Esophagus squamous epithelium (tissue), 5 donors: ENCODE measurements at regions not wholly inside any gene's neighbourhood (a gene's known extent, or its start where the extent isn't known, plus 50 kb on each side); places are given as distances from the start of the nearest gene placed in this dataset.

Experiments used
- DNase-seq: peaks from one replicate; lab custom pipeline; 2025; lab: John Stamatoyannopoulos, UW
- H3K27ac ChIP-seq, 4 donors: fragments of 200-600 bp; sonication (generic); one replicate each; pipeline ENCODE4 v1.5.1; 2016 to 2019; ENCODE audit warnings: mild to moderate bottlenecking in 1 of 4
- H3K27me3 ChIP-seq, 4 donors: fragments of 200-600 bp; sonication (generic); 1 replicate in 3 of 4; 2 replicates in 1 of 4; pipeline versions ENCODE4 v1.5.1 to v1.6.0; 2017 to 2021; ENCODE audit warnings: antibody characterized with exemption in 1 of 4
- H3K36me3 ChIP-seq, 3 donors: fragments of 200-600 bp; sonication (generic); one replicate each; pipeline ENCODE4 v1.5.1; 2016 to 2019
- H3K4me1 ChIP-seq, 3 donors: fragments of 200-600 bp; sonication (generic); one replicate each; pipeline ENCODE4 v1.5.1; 2017 to 2019
- H3K4me3 ChIP-seq, 4 donors: fragments of 200-600 bp; sonication (generic); 1 replicate in 3 of 4; 2 replicates in 1 of 4; pipeline ENCODE4 v1.5.1; 2016 to 2019; ENCODE audit warnings: mild to moderate bottlenecking in 2 of 4, moderate library complexity in 1 of 4
- H3K9me3 ChIP-seq, 3 donors: fragments of 200-600 bp; sonication (generic); one replicate each; pipeline ENCODE4 v1.5.1; 2016 to 2019
- CTCF ChIP-seq, 6 experiments: fragments of 450-650 bp in 4 of 6; fragments of 200-600 bp in 2 of 6; sonication (generic) in 2 of 6; IDR thresholded peaks; one replicate each; pipeline ENCODE4 v1.5.1; 2016 to 2019; ENCODE audit warnings: antibody characterized with exemption in 6 of 6, mild to moderate bottlenecking in 4 of 6, moderate library complexity in 4 of 6
- POLR2A ChIP-seq, 4 donors: fragments of 450-650 bp; IDR thresholded peaks; one replicate each; pipeline ENCODE4 v1.6.1; 2017; ENCODE audit warnings: antibody characterized with exemption in 4 of 4, mild to moderate bottlenecking in 4 of 4, moderate library complexity in 3 of 4
- WGBS, 2 donors: methylation state at CpG; one replicate each; pipeline ENCODE4 v1.1.5; 2018; 5-methylcytosine and 5-hydroxymethylcytosine counted together
- intact Hi-C: fragments of 100-400 bp; cut with DNase I; formaldehyde crosslinking; loops from one replicate; pipeline ENCODE4 v1.15.0; 2022
- donor health status: DM: yes; HTN: yes; CAD: no.

GRCh38 chr13:23987331-23987894 is 90.1 kb upstream of the C1QTNF9B start:
- H3K4me3 ChIP-seq, result no peak overlapping the region
- H3K27me3 ChIP-seq, result no peaks in the 10 kb centered on the region
- H3K4me1 ChIP-seq, result peaks cover 4 to 18% (median 7%) of the 10 kb centered on the region in 3 donors
- intact Hi-C loops, result no loop called here
- no peak for DNase-seq
- H3K9me3 ChIP-seq, result no peaks in the 10 kb centered on the region
- 84 to 86% methylated on average over 4 of the region's 4 CpGs for WGBS, 2 donors
- no peaks in the 10 kb centered on the region for H3K36me3 ChIP-seq
- H3K27ac ChIP-seq, result no peak overlapping the region
- TF ChIP-seq POLR2A (IDR thresholded peaks at IDR 0.05) (no peak), CTCF (IDR thresholded peaks at IDR 0.05) (no peak)

DNA sequence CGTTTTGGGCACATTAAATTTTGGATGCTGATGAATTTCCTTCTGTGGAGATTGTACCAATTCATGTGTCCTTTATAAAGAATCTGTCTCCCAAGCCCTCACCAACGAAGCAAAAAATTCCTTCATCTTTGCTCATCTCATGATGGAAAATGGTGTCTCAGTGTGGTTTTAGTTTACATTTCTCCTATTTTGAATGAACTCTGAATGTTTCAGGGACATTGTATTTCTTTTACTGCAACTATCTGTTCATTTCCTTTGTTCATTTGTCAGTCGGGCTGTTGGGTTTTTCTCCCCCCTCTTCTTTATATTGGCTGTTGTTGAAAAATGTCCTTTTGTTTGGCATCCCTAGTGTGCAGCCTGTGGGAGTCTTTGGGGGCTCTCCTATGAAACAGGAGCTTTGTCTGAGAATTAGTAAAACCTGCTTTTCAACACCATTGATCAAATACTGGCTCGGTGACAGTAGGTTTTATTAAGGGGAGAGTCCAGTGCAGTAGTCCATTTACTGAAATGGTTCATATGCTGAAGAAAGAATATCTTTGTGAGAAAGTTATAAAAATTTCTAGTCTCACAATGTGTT is 91.3 kb upstream of the C1QTNF9B start:
- peaks cover 4 to 18% (median 7%) of the 10 kb centered on the region in 3 donors for H3K4me1 ChIP-seq
- H3K36me3 ChIP-seq, result no peaks in the 10 kb centered on the region
- TF ChIP-seq POLR2A (IDR thresholded peaks at IDR 0.05) (no peak), CTCF (IDR thresholded peaks at IDR 0.05) (no peak)
- H3K4me3 ChIP-seq, result no peak overlapping the region
- H3K27me3 ChIP-seq, result no peaks in the 10 kb centered on the region
- intact Hi-C loops, result no loop called here
- DNase-seq, result no peak
- no peak overlapping the region for H3K27ac ChIP-seq
- 43 to 48% methylated on average over 4 of the region's 4 CpGs for WGBS, 2 donors
- no peaks in the 10 kb centered on the region for H3K9me3 ChIP-seq

- no peaks in the 10 kb centered on the region for H3K9me3 ChIP-seq
- no peak for TF ChIP-seq CTCF (IDR thresholded peaks at IDR 0.05)
- no peak for TF ChIP-seq POLR2A (IDR thresholded peaks at IDR 0.05)
- H3K36me3 ChIP-seq, result no peaks in the 10 kb centered on the region
- WGBS, 2 donors, result 60% methylated on average over 2 of the region's 2 CpGs; no CpG with 5 or more reads in 1 of the 2 donors
- no peak overlapping the region for H3K4me3 ChIP-seq
- intact Hi-C loops, result no loop called here
- no peak overlapping the region for H3K27ac ChIP-seq
- no peaks in the 10 kb centered on the region for H3K27me3 ChIP-seq
- DNase-seq, result no peak
- H3K4me1 ChIP-seq, result no peaks in the 10 kb centered on the region
Observed at GRCh38 chr13:23990455-23990854, 93.2 kb upstream of the C1QTNF9B start.

DNA sequence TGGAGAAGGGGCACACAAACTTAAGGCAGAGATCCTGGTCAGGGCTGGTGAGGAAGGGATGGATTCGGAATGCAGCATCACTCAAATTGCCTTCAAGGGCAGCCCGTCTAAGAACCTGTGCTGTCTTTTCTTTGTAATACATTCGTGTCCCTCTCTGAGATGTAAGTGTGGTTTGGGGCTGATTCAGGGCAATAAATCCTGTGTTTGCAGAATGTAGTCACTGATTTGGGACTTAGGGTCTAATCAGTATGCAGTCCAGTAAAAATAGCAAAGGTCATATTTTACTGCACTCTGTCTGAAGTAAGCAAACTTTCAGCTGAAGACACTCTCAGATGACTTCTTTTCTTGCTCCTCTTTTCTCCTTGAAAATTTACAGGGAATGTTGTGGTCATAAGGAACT is 93.8 kb upstream of the C1QTNF9B start:
- WGBS, 2 donors, result 85 to 94% methylated on average over 3 of the region's 3 CpGs
- no peak for DNase-seq
- TF ChIP-seq POLR2A (IDR thresholded peaks at IDR 0.05) (no peak), CTCF (IDR thresholded peaks at IDR 0.05) (no peak)
- no peak overlapping the region for H3K4me3 ChIP-seq
- no peaks in the 10 kb centered on the region for H3K27me3 ChIP-seq
- H3K9me3 ChIP-seq, result no peaks in the 10 kb centered on the region
- no peaks in the 10 kb centered on the region for H3K4me1 ChIP-seq
- intact Hi-C loops, result no loop called here
- H3K36me3 ChIP-seq, result no peaks in the 10 kb centered on the region
- H3K27ac ChIP-seq, result no peak overlapping the region

DNA sequence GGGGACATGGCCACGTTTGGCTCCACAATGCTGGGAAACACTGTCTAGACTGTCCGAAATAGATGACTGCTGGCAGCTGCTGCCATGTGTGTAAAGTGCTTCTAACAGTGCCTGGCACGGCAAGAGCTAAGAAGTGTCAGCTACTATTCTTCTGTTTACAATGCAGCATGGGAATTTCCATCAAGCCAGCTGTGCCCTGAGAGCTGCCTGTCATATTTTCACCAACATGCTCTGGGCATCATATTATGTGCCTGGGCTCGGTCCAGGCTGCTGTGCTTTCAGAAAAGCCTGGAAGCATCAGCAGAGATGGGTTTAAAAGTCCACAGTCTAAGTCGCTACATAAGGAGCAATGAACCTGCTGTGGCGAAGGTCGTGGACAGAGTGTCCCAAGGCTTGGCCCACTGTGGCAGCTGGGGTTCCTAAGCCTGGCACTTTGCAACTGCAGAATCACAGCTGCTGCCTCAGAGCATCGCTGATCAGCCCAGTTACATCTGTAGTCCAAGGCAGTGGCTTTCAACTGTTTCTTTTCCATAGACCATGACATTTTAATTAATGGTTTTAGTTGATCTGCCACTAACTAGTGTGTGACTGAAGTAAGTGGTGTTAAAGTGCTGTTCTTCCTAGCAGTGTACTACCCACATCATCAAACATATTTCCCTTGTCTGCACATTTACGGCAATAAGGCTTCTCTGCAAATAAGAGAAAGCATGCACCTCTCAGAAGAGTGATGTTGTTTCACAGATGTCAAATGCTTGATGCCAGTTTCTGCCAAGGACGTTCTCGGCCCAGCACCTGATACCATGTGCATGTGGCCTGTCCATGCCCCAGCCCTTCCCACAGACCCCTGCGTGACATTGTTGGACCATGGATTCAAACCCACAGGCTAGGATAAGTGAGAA is 95.7 kb upstream of the C1QTNF9B start:
- DNase-seq, result no peak
- no peaks in the 10 kb centered on the region for H3K36me3 ChIP-seq
- H3K27ac ChIP-seq, result no peak overlapping the region
- no peaks in the 10 kb centered on the region for H3K27me3 ChIP-seq
- no peak overlapping the region for H3K4me3 ChIP-seq
- 61 to 64% methylated on average over 8 to 12 of the region's 12 CpGs for WGBS, 2 donors
- H3K4me1 ChIP-seq, result no peaks in the 10 kb centered on the region
- intact Hi-C loops, result no loop called here
- TF ChIP-seq POLR2A (IDR thresholded peaks at IDR 0.05) (no peak), CTCF (IDR thresholded peaks at IDR 0.05) (no peak)
- no peaks in the 10 kb centered on the region for H3K9me3 ChIP-seq
